ENCODE measurements at regions not wholly inside any gene's neighbourhood (a gene's known extent, or its start where the extent isn't known, plus 50 kb on each side); places are given as distances from the start of the nearest gene placed in this dataset.

GRCh38 chr20:23244156-23244915 is 106.3 kb upstream of the NXT1 start:
- TF ChIP-seq RREB1 (CRISPR knock-in tag; IDR thresholded peaks at IDR 0.05) = no peak
- TF ChIP-seq CBX5 (IDR thresholded peaks at IDR 0.05; ENCODE audit: borderline replicate concordance, low read depth) = no peak
- TF ChIP-seq ZNF23 (CRISPR knock-in tag; IDR thresholded peaks at IDR 0.05) = no peak
- no peak for TF ChIP-seq FOXJ3 (CRISPR knock-in tag; IDR thresholded peaks at IDR 0.05)
- no peak for TF ChIP-seq HDAC3 (IDR thresholded peaks at IDR 0.05; ENCODE audit: borderline replicate concordance, partially characterized antibody)
- no peak for TF ChIP-seq FOXO4 (CRISPR knock-in tag; IDR thresholded peaks at IDR 0.05)
- no peak for TF ChIP-seq ETV6 (IDR thresholded peaks at IDR 0.05; ENCODE audit: borderline replicate concordance in 1 of 2, low read depth in 2 of 2, low read length in 1 of 2)
- no peak for TF ChIP-seq ETV6 (CRISPR knock-in tag; IDR thresholded peaks at IDR 0.05; ENCODE audit: borderline replicate concordance)
- TF ChIP-seq C11orf30 (IDR thresholded peaks at IDR 0.05; ENCODE audit: low read depth) = no peak
- TF ChIP-seq STAT5A (IDR thresholded peaks at IDR 0.05; ENCODE audit: borderline replicate concordance, low read length) = no peak
- TF ChIP-seq LEF1 (IDR thresholded peaks at IDR 0.05) = no peak
- TF ChIP-seq DACH1 (IDR thresholded peaks at IDR 0.05; ENCODE audit: partially characterized antibody) = no peak
- H3K9ac ChIP-seq (ENCODE audit: insufficient read depth in 1 of 2, low read depth in 2 of 2, low read length in 2 of 2) = no peak overlapping the region
- no TSS peak for BruUV-seq (replicated peaks)
- H3K4me2 ChIP-seq (ENCODE audit: insufficient read depth, low read length) = no peak overlapping the region
- no peak overlapping the region for H3K27ac ChIP-seq (ENCODE audit: extremely low read depth, low read depth, low read length)
- ChIA-PET CTCF (ENCODE audit: low intra/inter-chr PET ratio) (no interaction called here), POLR2A (interaction anchor here (0.8 kb wide), 1 partner anchor 113 kb away, joined by 3 read pairs; no protein-coding TSS in a partner anchor)
- H3K4me3 ChIP-seq = no peak overlapping the region
- ATAC-seq (no peak), FAIRE-seq (no peak), DNase-seq (ENCODE audit: extremely low read depth in 1 of 4, low spot score in 3 of 4) (no peak)
- no peaks in the 10 kb centered on the region for H3K79me2 ChIP-seq (ENCODE audit: control insufficient read depth, insufficient read depth, low read length)
- H3K36me3 ChIP-seq (ENCODE audit: control insufficient read depth, insufficient read depth, low read length) = no peaks in the 10 kb centered on the region
- intact Hi-C loops (cut with micrococcal nuclease) (no loop called here), in situ Hi-C loops (cut with MboI) (no loop called here)
- H3K4me1 ChIP-seq (replicated peaks in 1 of 2; ENCODE audit: control insufficient read depth in 2 of 2, insufficient read depth in 2 of 2, low read length in 2 of 2) = peaks cover 0 to 5% of the 10 kb centered on the region in 2 experiments; a peak in 3 of 5 replicates
- H3K9me1 ChIP-seq (ENCODE audit: control insufficient read depth, insufficient read depth, low read length) = no peaks in the 10 kb centered on the region
- WGBS (ENCODE audit: insufficient coverage, low coverage, missing lambda C conversion rate) = 23% methylated on average over 18 of the region's 27 CpGs
- H4K20me1 ChIP-seq (replicated peaks; ENCODE audit: control insufficient read depth, insufficient read depth, low read length) = no peaks in the 10 kb centered on the region
- peaks cover 2 to 4% of the 10 kb centered on the region in 2 experiments; a peak in 2 of 5 replicates for H3K27me3 ChIP-seq (ENCODE audit: control insufficient read depth in 2 of 2, insufficient read depth in 2 of 2, low read length in 2 of 2)
- H3K9me3 ChIP-seq (replicated peaks; ENCODE audit: control insufficient read depth, insufficient read depth, low read depth, low read length) = no peaks in the 10 kb centered on the region
- H2AFZ ChIP-seq (ENCODE audit: low read depth, low read length) = no peak overlapping the region
